ENCODE measurements at regions not wholly inside any gene's neighbourhood (a gene's known extent, or its start where the extent isn't known, plus 50 kb on each side); places are given as distances from the start of the nearest gene placed in this dataset.

- Histone ChIP-seq H3K9me3 (ENCODE audit: control insufficient read depth in 2 of 2, insufficient read depth in 1 of 2, low read depth in 1 of 2, low read length in 1 of 2) (no peaks in the 10 kb centered on the region), H3K4me3 (ENCODE audit: low read depth in 1 of 2, low read length in 2 of 2) (no peak overlapping the region), H3K4me1 (ENCODE audit: control insufficient read depth in 2 of 2, insufficient read depth in 2 of 2, low read length in 1 of 2) (no peaks in the 10 kb centered on the region), H3K27me3 (ENCODE audit: control insufficient read depth in 1 of 2, insufficient read depth in 2 of 2, low read length in 2 of 2) (no peaks in the 10 kb centered on the region), H3K27ac (ENCODE audit: low read depth in 2 of 2, low read length in 1 of 2) (no peak overlapping the region), H3K36me3 (ENCODE audit: control insufficient read depth in 2 of 2, insufficient read depth in 2 of 2, low read length in 1 of 2) (no peaks in the 10 kb centered on the region)
Measured at GRCh38 chr1:69433073-69433472, 134.6 kb upstream of the LRRC7 start.

GRCh38 chr1:69436151-69436550, 131.6 kb upstream of the LRRC7 start:
- Histone ChIP-seq H3K27ac (ENCODE audit: low read depth in 2 of 2, low read length in 1 of 2) (no peak overlapping the region), H3K27me3 (ENCODE audit: control insufficient read depth in 1 of 2, insufficient read depth in 2 of 2, low read length in 2 of 2) (no peaks in the 10 kb centered on the region)

DNA sequence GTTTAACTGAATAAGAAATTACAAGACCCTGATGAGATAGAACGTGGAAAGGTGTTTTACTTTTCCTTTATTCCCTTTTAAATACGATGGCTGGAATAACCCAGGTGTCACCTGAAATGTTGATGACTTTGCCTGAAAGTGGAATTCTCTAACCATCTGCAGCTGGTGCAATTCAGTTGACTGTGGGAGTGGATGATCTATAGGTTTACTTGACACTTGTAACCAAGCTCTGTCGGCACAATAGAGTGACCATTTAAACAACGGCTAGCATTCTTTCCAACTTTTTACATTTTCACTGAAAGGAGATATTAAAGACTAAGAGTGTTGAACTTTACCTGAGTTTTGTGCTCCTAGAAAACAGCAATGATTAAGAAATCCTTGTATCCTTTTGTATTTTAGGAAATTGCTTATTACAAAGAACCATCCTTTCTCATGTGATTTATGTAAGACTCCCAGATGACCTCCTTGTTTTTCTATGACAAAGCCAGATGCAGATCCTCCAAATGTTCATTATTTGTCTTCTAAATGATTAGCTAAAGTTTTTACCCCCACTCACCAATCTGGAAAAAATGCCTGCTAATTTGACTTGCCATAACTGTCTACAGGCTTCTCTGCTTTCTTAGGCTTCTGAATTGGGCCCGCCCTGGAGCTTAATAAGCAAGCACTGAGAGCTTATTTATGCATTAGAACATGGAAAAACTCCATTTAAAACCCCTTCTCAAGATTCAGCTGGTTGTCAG, 129.5 kb upstream of the LRRC7 start:
- Histone ChIP-seq H3K4me1 (ENCODE audit: control insufficient read depth in 2 of 2, insufficient read depth in 2 of 2, low read length in 1 of 2) (no peaks in the 10 kb centered on the region), H3K9me3 (ENCODE audit: control insufficient read depth in 2 of 2, insufficient read depth in 1 of 2, low read depth in 1 of 2, low read length in 1 of 2) (no peaks in the 10 kb centered on the region), H3K27me3 (ENCODE audit: control insufficient read depth in 1 of 2, insufficient read depth in 2 of 2, low read length in 2 of 2) (no peaks in the 10 kb centered on the region), H3K4me3 (ENCODE audit: low read depth in 1 of 2, low read length in 2 of 2) (no peak overlapping the region), H3K27ac (ENCODE audit: low read depth in 2 of 2, low read length in 1 of 2) (no peak overlapping the region), H3K36me3 (ENCODE audit: control insufficient read depth in 2 of 2, insufficient read depth in 2 of 2, low read length in 1 of 2) (no peaks in the 10 kb centered on the region)
- WGBS, 2 donors, result 41 to 51% methylated on average over 5 of the region's 5 CpGs

More at GRCh38 chr1:69436151-69436550, 131.6 kb upstream of the LRRC7 start:
- no peak overlapping the region for H3K4me3 ChIP-seq (ENCODE audit: low read depth in 1 of 2, low read length in 2 of 2)
- H3K9me3 ChIP-seq (ENCODE audit: control insufficient read depth in 2 of 2, insufficient read depth in 1 of 2, low read depth in 1 of 2, low read length in 1 of 2), result no peaks in the 10 kb centered on the region
- no peaks in the 10 kb centered on the region for H3K4me1 ChIP-seq (ENCODE audit: control insufficient read depth in 2 of 2, insufficient read depth in 2 of 2, low read length in 1 of 2)
- H3K36me3 ChIP-seq (ENCODE audit: control insufficient read depth in 2 of 2, insufficient read depth in 2 of 2, low read length in 1 of 2), result no peaks in the 10 kb centered on the region

DNA sequence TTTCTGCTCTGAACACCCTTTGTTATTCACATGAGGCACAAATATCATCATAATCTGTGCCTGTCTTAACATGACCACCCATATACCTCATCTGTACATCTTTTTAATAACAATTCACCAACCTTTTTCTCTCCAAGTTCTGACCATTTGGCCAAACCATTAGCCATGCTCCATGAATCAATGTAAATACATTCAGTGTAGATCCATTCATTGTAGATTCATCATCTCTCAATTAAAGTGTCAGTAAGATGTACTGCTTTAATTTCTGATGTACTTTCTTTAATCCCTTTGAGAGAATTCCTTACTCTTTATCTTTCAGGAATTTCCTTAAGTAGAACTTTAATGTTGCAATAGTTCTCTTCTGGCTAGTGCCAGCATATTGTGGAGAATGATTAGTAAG, 126.2 kb upstream of the LRRC7 start:
- no peak overlapping the region for H3K4me3 ChIP-seq (ENCODE audit: low read depth in 1 of 2, low read length in 2 of 2)
- no peaks in the 10 kb centered on the region for H3K9me3 ChIP-seq (ENCODE audit: control insufficient read depth in 2 of 2, insufficient read depth in 1 of 2, low read depth in 1 of 2, low read length in 1 of 2)
- H3K27me3 ChIP-seq (ENCODE audit: control insufficient read depth in 1 of 2, insufficient read depth in 2 of 2, low read length in 2 of 2), result no peaks in the 10 kb centered on the region
- H3K4me1 ChIP-seq (ENCODE audit: control insufficient read depth in 2 of 2, insufficient read depth in 2 of 2, low read length in 1 of 2), result no peaks in the 10 kb centered on the region
- no peaks in the 10 kb centered on the region for H3K36me3 ChIP-seq (ENCODE audit: control insufficient read depth in 2 of 2, insufficient read depth in 2 of 2, low read length in 1 of 2)
- H3K27ac ChIP-seq (ENCODE audit: low read depth in 2 of 2, low read length in 1 of 2), result no peak overlapping the region

DNA sequence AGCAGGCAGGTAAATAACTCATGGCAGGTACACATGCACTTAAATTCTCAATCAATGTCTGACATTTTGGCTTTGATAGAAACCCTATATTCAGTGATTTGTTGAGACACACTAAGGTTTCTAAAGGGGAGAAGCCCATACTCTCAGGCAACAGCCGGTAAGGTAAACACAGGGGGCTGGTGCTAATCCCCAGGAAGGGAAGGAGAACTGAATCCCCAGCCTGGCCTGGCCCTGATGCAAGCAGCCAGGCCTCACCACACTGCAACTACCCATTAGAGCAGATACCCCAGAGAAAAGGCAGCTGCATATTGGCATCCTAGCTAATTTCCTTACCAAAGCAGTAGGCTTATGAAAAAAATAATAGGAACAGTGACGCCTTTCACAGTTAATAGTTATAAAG, 116.5 kb upstream of the LRRC7 start:
- Histone ChIP-seq H3K4me1 (ENCODE audit: control insufficient read depth in 2 of 2, insufficient read depth in 2 of 2, low read length in 1 of 2) (no peaks in the 10 kb centered on the region), H3K9me3 (ENCODE audit: control insufficient read depth in 2 of 2, insufficient read depth in 1 of 2, low read depth in 1 of 2, low read length in 1 of 2) (no peaks in the 10 kb centered on the region), H3K4me3 (ENCODE audit: low read depth in 1 of 2, low read length in 2 of 2) (no peak overlapping the region), H3K27ac (ENCODE audit: low read depth in 2 of 2, low read length in 1 of 2) (no peak overlapping the region), H3K27me3 (ENCODE audit: control insufficient read depth in 1 of 2, insufficient read depth in 2 of 2, low read length in 2 of 2) (no peaks in the 10 kb centered on the region), H3K36me3 (ENCODE audit: control insufficient read depth in 2 of 2, insufficient read depth in 2 of 2, low read length in 1 of 2) (no peaks in the 10 kb centered on the region)
- 64 to 66% methylated on average over 2 of the region's 2 CpGs for WGBS, 2 donors

- WGBS, 2 donors, result 37 to 61% methylated on average over 3 of the region's 3 CpGs
- H3K9me3 ChIP-seq (ENCODE audit: control insufficient read depth in 2 of 2, insufficient read depth in 1 of 2, low read depth in 1 of 2, low read length in 1 of 2), result no peaks in the 10 kb centered on the region
Measured at GRCh38 chr1:69455718-69456117, 112.0 kb upstream of the LRRC7 start.

DNA sequence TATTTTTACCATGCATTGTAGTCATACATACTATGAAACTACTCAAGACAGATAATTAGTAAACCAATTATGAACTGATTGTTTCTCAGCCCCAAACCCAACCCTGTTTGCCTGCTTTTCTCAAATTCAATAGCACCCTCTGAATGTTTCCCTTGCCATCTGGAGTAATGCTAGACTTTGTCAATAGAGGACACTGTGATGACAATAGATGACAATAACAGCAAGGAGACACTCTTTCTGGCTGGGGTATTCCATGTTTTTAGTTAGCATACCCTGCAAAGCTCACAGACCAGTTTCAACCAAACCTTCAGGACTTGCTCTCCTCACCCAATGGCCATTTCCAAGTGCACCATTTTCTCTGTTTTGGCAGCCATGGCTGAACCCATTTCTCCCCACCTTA, 108.5 kb upstream of the LRRC7 start:
- Histone ChIP-seq H3K27me3 (ENCODE audit: control insufficient read depth in 1 of 2, insufficient read depth in 2 of 2, low read length in 2 of 2) (no peaks in the 10 kb centered on the region), H3K36me3 (ENCODE audit: control insufficient read depth in 2 of 2, insufficient read depth in 2 of 2, low read length in 1 of 2) (no peaks in the 10 kb centered on the region)

More at GRCh38 chr1:69455718-69456117, 112.0 kb upstream of the LRRC7 start:
- no peak overlapping the region for H3K4me3 ChIP-seq (ENCODE audit: low read depth in 1 of 2, low read length in 2 of 2)
- no peaks in the 10 kb centered on the region for H3K27me3 ChIP-seq (ENCODE audit: control insufficient read depth in 1 of 2, insufficient read depth in 2 of 2, low read length in 2 of 2)
- H3K36me3 ChIP-seq (ENCODE audit: control insufficient read depth in 2 of 2, insufficient read depth in 2 of 2, low read length in 1 of 2), result no peaks in the 10 kb centered on the region
- no peaks in the 10 kb centered on the region for H3K4me1 ChIP-seq (ENCODE audit: control insufficient read depth in 2 of 2, insufficient read depth in 2 of 2, low read length in 1 of 2)
- H3K27ac ChIP-seq (ENCODE audit: low read depth in 2 of 2, low read length in 1 of 2), result no peak overlapping the region

GRCh38 chr1:69475021-69475420, 92.7 kb upstream of the LRRC7 start:
- no peak overlapping the region for H3K4me3 ChIP-seq (ENCODE audit: low read depth in 1 of 2, low read length in 2 of 2)
- no peaks in the 10 kb centered on the region for H3K27me3 ChIP-seq (ENCODE audit: control insufficient read depth in 1 of 2, insufficient read depth in 2 of 2, low read length in 2 of 2)
- 56 to 83% methylated on average over 2 of the region's 2 CpGs for WGBS, 2 donors

More for the DNA sequence above, 108.5 kb upstream of the LRRC7 start:
- H3K4me3 ChIP-seq (ENCODE audit: low read depth in 1 of 2, low read length in 2 of 2), result no peak overlapping the region
- no peaks in the 10 kb centered on the region for H3K4me1 ChIP-seq (ENCODE audit: control insufficient read depth in 2 of 2, insufficient read depth in 2 of 2, low read length in 1 of 2)
- peaks cover 0 to 3% of the 10 kb centered on the region in 2 donors for H3K9me3 ChIP-seq (ENCODE audit: control insufficient read depth in 2 of 2, insufficient read depth in 1 of 2, low read depth in 1 of 2, low read length in 1 of 2)
- H3K27ac ChIP-seq (ENCODE audit: low read depth in 2 of 2, low read length in 1 of 2), result no peak overlapping the region

DNA sequence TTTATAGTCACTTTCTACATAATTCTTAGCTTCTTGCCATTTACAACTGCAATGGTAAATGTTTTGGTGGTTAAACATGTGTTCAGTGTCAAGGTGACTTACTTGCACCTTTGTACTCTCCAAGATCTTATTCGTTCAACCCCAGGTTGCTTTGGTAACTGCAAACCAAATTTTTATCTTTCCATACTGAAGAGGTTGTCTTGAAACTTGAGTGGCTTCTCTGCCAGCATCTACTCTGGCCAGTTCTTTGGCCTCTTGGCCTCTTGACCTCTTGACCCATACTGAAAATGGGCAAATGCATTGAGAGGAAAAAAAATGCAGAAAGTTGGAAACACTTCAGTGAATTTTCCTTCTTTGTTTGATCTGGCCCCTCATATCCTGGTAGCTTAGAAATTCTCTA, 88.0 kb upstream of the LRRC7 start:
- Histone ChIP-seq H3K27me3 (ENCODE audit: control insufficient read depth in 1 of 2, insufficient read depth in 2 of 2, low read length in 2 of 2) (no peaks in the 10 kb centered on the region), H3K9me3 (ENCODE audit: control insufficient read depth in 2 of 2, insufficient read depth in 1 of 2, low read depth in 1 of 2, low read length in 1 of 2) (no peaks in the 10 kb centered on the region), H3K36me3 (ENCODE audit: control insufficient read depth in 2 of 2, insufficient read depth in 2 of 2, low read length in 1 of 2) (no peaks in the 10 kb centered on the region), H3K4me3 (ENCODE audit: low read depth in 1 of 2, low read length in 2 of 2) (no peak overlapping the region), H3K27ac (ENCODE audit: low read depth in 2 of 2, low read length in 1 of 2) (no peak overlapping the region), H3K4me1 (ENCODE audit: control insufficient read depth in 2 of 2, insufficient read depth in 2 of 2, low read length in 1 of 2) (no peaks in the 10 kb centered on the region)
- 47 to 55% methylated on average over 1 of the region's 1 CpG for WGBS, 2 donors

More at GRCh38 chr1:69475021-69475420, 92.7 kb upstream of the LRRC7 start:
- Histone ChIP-seq H3K9me3 (ENCODE audit: control insufficient read depth in 2 of 2, insufficient read depth in 1 of 2, low read depth in 1 of 2, low read length in 1 of 2) (no peaks in the 10 kb centered on the region), H3K27ac (ENCODE audit: low read depth in 2 of 2, low read length in 1 of 2) (no peak overlapping the region), H3K36me3 (ENCODE audit: control insufficient read depth in 2 of 2, insufficient read depth in 2 of 2, low read length in 1 of 2) (no peaks in the 10 kb centered on the region), H3K4me1 (ENCODE audit: control insufficient read depth in 2 of 2, insufficient read depth in 2 of 2, low read length in 1 of 2) (no peaks in the 10 kb centered on the region)

GRCh38 chr1:69483246-69483645, 84.5 kb upstream of the LRRC7 start:
- H3K36me3 ChIP-seq (ENCODE audit: control insufficient read depth in 2 of 2, insufficient read depth in 2 of 2, low read length in 1 of 2), result no peaks in the 10 kb centered on the region
- no peaks in the 10 kb centered on the region for H3K9me3 ChIP-seq (ENCODE audit: control insufficient read depth in 2 of 2, insufficient read depth in 1 of 2, low read depth in 1 of 2, low read length in 1 of 2)
- H3K27ac ChIP-seq (ENCODE audit: low read depth in 2 of 2, low read length in 1 of 2), result no peak overlapping the region
- no peak overlapping the region for H3K4me3 ChIP-seq (ENCODE audit: low read depth in 1 of 2, low read length in 2 of 2)
- no peaks in the 10 kb centered on the region for H3K27me3 ChIP-seq (ENCODE audit: control insufficient read depth in 1 of 2, insufficient read depth in 2 of 2, low read length in 2 of 2)
- 66 to 74% methylated on average over 2 of the region's 2 CpGs for WGBS, 2 donors
- no peaks in the 10 kb centered on the region for H3K4me1 ChIP-seq (ENCODE audit: control insufficient read depth in 2 of 2, insufficient read depth in 2 of 2, low read length in 1 of 2)
